ENCODE measurements at regions not wholly inside any gene's neighbourhood (a gene's known extent, or its start where the extent isn't known, plus 50 kb on each side); places are given as distances from the start of the nearest gene placed in this dataset.

- Histone ChIP-seq H4K5ac (ENCODE audit: insufficient read length, low read depth, low read length) (no peak overlapping the region), H3K4me2 (ENCODE audit: insufficient read depth in 1 of 2, low read depth in 2 of 2, low read length in 2 of 2) (no peak overlapping the region), H3K36me3 (ENCODE audit: control insufficient read depth in 2 of 4, insufficient read depth in 4 of 4, low read length in 3 of 4) (no peaks in the 10 kb centered on the region), H3K27ac (ENCODE audit: low read depth, low read length) (no peak overlapping the region), H2BK5ac (ENCODE audit: low read depth, low read length) (no peak overlapping the region), H3K23ac (ENCODE audit: insufficient read length) (no peak overlapping the region), H3K9ac (replicated peaks in 1 of 4; ENCODE audit: extremely low read depth in 1 of 4, low read depth in 3 of 4, low read length in 3 of 4) (no peak overlapping the region), H2BK120ac (replicated peaks; ENCODE audit: low read depth, low read length) (no peak overlapping the region), H3K4me3 (ENCODE audit: extremely low read depth in 1 of 4, insufficient read depth in 2 of 4, low read depth in 3 of 4, low read length in 4 of 4) (no peak overlapping the region), H3K23me2 (ENCODE audit: low read depth, low read length) (no peaks in the 10 kb centered on the region), H4K20me1 (replicated peaks in 1 of 2; ENCODE audit: control insufficient read depth in 1 of 2, insufficient read depth in 2 of 2, low read length in 2 of 2) (no peaks in the 10 kb centered on the region), H3K4me1 (replicated peaks in 1 of 4; ENCODE audit: control insufficient read depth in 3 of 4, insufficient read depth in 4 of 4, low read length in 3 of 4) (no peaks in the 10 kb centered on the region), H2BK20ac (ENCODE audit: low read length) (no peak overlapping the region), H4K8ac (ENCODE audit: extremely low read depth, insufficient read depth, low read length) (no peak overlapping the region), H3K9me3 (ENCODE audit: insufficient read depth in 2 of 2, low read depth in 1 of 2, low read length in 1 of 2) (no peaks in the 10 kb centered on the region), H2AK5ac (ENCODE audit: low read depth, low read length) (no peak overlapping the region), H3K18ac (ENCODE audit: extremely low read depth, low read length) (no peak overlapping the region), H3K27me3 (replicated peaks in 1 of 4; ENCODE audit: control insufficient read depth in 3 of 4, extremely low read depth in 1 of 4, insufficient read depth in 3 of 4, low read length in 3 of 4) (no peaks in the 10 kb centered on the region), H4K91ac (replicated peaks; ENCODE audit: insufficient read length, low read length) (no peak overlapping the region), H3K79me1 (ENCODE audit: low read depth, low read length) (no peaks in the 10 kb centered on the region), H2BK15ac (ENCODE audit: low read length) (no peak overlapping the region), H2BK12ac (ENCODE audit: low read depth, low read length) (no peak overlapping the region), H3K4ac (replicated peaks; ENCODE audit: insufficient read length, low read depth, low read length) (no peak overlapping the region), H3K56ac (replicated peaks; ENCODE audit: insufficient read length, low read depth, low read length) (no peak overlapping the region), H2AFZ (ENCODE audit: low read length) (no peak overlapping the region), H3K79me2 (ENCODE audit: control insufficient read depth in 1 of 2, insufficient read depth in 2 of 2, low read length in 2 of 2) (no peaks in the 10 kb centered on the region), H3K14ac (ENCODE audit: insufficient read length) (no peak overlapping the region)
- FAIRE-seq (no peak), DNase-seq (ENCODE audit: low read depth in 1 of 2, low spot score in 2 of 2) (no peak)
- TF ChIP-seq SP2 (IDR thresholded peaks at IDR 0.05; ENCODE audit: low read length) (no peak), RFX5 (IDR thresholded peaks at IDR 0.05; ENCODE audit: borderline replicate concordance, low read depth, low read length) (no peak), POU5F1 (IDR thresholded peaks at IDR 0.05; ENCODE audit: low read depth, low read length) (no peak), CREB1 (IDR thresholded peaks at IDR 0.05) (no peak), RAD21 (IDR thresholded peaks at IDR 0.05 in 1 of 2, conservative IDR thresholded peaks at IDR 0.05 in 1 of 2; ENCODE audit: low read depth in 2 of 2, low read length in 2 of 2) (no peak), KDM5A (IDR thresholded peaks at IDR 0.05; ENCODE audit: low read length) (no peak), E2F6 (IDR thresholded peaks at IDR 0.05) (no peak), HDAC6 (IDR thresholded peaks at IDR 0.05; ENCODE audit: low read depth, low read length) (no peak), RBBP5 (IDR thresholded peaks at IDR 0.05; ENCODE audit: borderline replicate concordance, low read depth, low read length) (no peak), EP300 (IDR thresholded peaks at IDR 0.05; ENCODE audit: borderline replicate concordance in 1 of 2, low read depth in 2 of 2, low read length in 2 of 2) (no peak), TEAD4 (IDR thresholded peaks at IDR 0.05; ENCODE audit: low read depth, low read length) (no peak), PHF8 (conservative IDR thresholded peaks at IDR 0.05; ENCODE audit: low read depth, low read length) (no peak), MAX (IDR thresholded peaks at IDR 0.05) (no peak), SUZ12 (IDR thresholded peaks at IDR 0.05; ENCODE audit: low read length) (no peak)
- ChIA-PET CTCF (ENCODE audit: partially characterized antibody) (no interaction called here), POLR2A (ENCODE audit: partially characterized antibody) (no interaction called here)
Measured at GRCh38 chr4:31768756-31769155, 1048.6 kb downstream of the PCDH7 start.
